Nephron progenitor cell (in vitro differentiated cells): ENCODE measurements at regions not wholly inside any gene's neighbourhood (a gene's known extent, or its start where the extent isn't known, plus 50 kb on each side); places are given as distances from the start of the nearest gene placed in this dataset.

Experiments
- DNase-seq: peaks from one replicate; pipeline ENCODE4 v3.0.0; 2021
- H3K27ac Mint-ChIP-seq: 2 replicates; pipeline ENCODE4 v1.8.0; 2021; ENCODE audit warnings: mild to moderate bottlenecking, moderate library complexity, mixed read lengths
- H3K27me3 Mint-ChIP-seq: 2 replicates; pipeline ENCODE4 v1.8.0; 2021; ENCODE audit warnings: mild to moderate bottlenecking, low read depth, mixed read lengths; ENCODE audit not compliant: poor library complexity
- H3K36me3 Mint-ChIP-seq: 2 replicates; pipeline ENCODE4 v1.8.0; 2021; ENCODE audit warnings: low read depth, mixed read lengths
- H3K4me1 Mint-ChIP-seq: 2 replicates; pipeline ENCODE4 v1.8.0; 2021; ENCODE audit warnings: mixed read lengths
- H3K4me3 Mint-ChIP-seq: 2 replicates; pipeline ENCODE4 v1.8.0; 2021; ENCODE audit warnings: mild to moderate bottlenecking, moderate library complexity, mixed read lengths
- H3K9me3 Mint-ChIP-seq: 2 replicates; pipeline ENCODE4 v1.8.0; 2021; ENCODE audit warnings: mild to moderate bottlenecking, moderate library complexity, mixed read lengths
- TF ChIP-seq, protein P1 (sequence below): fragments of 200-600 bp; sonication (generic); IDR thresholded peaks from 2 replicates; pipeline ENCODE4 v1.5.0; 2021; ENCODE audit warnings: antibody characterized with exemption

- no peaks in the 10 kb centered on the region for H3K36me3 Mint-ChIP-seq
- no peak for DNase-seq
- H3K9me3 Mint-ChIP-seq, result peaks cover 18% of the 10 kb centered on the region
- H3K27me3 Mint-ChIP-seq, result no peaks in the 10 kb centered on the region
- TF ChIP-seq, protein P1, sequence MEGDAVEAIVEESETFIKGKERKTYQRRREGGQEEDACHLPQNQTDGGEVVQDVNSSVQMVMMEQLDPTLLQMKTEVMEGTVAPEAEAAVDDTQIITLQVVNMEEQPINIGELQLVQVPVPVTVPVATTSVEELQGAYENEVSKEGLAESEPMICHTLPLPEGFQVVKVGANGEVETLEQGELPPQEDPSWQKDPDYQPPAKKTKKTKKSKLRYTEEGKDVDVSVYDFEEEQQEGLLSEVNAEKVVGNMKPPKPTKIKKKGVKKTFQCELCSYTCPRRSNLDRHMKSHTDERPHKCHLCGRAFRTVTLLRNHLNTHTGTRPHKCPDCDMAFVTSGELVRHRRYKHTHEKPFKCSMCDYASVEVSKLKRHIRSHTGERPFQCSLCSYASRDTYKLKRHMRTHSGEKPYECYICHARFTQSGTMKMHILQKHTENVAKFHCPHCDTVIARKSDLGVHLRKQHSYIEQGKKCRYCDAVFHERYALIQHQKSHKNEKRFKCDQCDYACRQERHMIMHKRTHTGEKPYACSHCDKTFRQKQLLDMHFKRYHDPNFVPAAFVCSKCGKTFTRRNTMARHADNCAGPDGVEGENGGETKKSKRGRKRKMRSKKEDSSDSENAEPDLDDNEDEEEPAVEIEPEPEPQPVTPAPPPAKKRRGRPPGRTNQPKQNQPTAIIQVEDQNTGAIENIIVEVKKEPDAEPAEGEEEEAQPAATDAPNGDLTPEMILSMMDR, result no peak
- H3K27ac Mint-ChIP-seq, result no peak overlapping the region
- peaks cover 11% of the 10 kb centered on the region for H3K4me1 Mint-ChIP-seq
- H3K4me3 Mint-ChIP-seq, result no peak overlapping the region
Observed at GRCh38 chr16:54533856-54534490, 247.4 kb upstream of the IRX3 start.

DNA sequence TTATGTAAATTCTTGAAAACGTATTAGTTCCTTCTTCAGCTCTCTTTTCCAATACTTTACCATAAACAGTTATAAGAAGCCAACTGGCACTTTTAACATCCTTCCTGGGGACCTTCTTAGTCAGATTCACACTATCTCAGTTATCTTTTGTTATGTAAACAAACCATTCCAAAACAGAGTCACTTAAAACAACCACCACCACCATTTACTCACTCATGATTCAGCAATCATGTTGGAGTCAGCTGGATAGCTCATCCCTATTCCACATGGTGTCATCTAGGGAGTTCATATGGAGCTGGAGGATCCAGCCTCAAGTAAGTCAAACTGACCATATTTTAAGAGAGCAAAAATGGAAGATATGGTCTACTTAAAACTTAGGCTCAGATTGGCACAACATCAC lies 240.3 kb upstream of the IRX3 start:
- peaks cover 3% of the 10 kb centered on the region for H3K27me3 Mint-ChIP-seq
- H3K4me1 Mint-ChIP-seq, result peaks cover 13% of the 10 kb centered on the region
- peaks cover 11% of the 10 kb centered on the region for H3K36me3 Mint-ChIP-seq
- H3K27ac Mint-ChIP-seq, result no peak overlapping the region
- no peak overlapping the region for H3K4me3 Mint-ChIP-seq
- DNase-seq, result no peak
- TF ChIP-seq, protein P1, result no peak
- peaks cover 39% of the 10 kb centered on the region for H3K9me3 Mint-ChIP-seq

DNA sequence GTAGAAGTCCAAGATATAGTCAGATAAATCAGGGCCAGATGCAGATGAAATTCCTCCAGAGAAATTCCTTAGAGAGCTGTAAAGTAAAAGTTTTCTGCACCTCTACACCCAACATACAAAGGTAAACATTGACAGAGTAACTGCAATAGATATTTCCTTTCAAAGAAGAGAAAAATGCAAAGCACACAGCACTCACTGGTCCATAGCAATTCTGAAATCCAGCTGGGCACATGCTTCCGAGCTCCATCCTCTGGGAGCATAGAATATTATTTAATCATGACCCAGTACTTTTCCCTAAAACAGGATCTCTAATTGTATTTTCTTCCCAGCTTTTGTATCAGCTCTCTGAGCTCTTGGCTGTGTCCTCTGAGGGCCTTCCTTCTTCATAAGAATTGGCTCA lies 239.5 kb upstream of the IRX3 start:
- peaks cover 16% of the 10 kb centered on the region for H3K4me1 Mint-ChIP-seq
- H3K9me3 Mint-ChIP-seq, result peaks cover 38% of the 10 kb centered on the region
- TF ChIP-seq, protein P1, result no peak
- no peak for DNase-seq
- H3K27ac Mint-ChIP-seq, result no peak overlapping the region
- H3K36me3 Mint-ChIP-seq, result peaks cover 11% of the 10 kb centered on the region
- peaks cover 3% of the 10 kb centered on the region for H3K27me3 Mint-ChIP-seq
- H3K4me3 Mint-ChIP-seq, result no peak overlapping the region

DNA sequence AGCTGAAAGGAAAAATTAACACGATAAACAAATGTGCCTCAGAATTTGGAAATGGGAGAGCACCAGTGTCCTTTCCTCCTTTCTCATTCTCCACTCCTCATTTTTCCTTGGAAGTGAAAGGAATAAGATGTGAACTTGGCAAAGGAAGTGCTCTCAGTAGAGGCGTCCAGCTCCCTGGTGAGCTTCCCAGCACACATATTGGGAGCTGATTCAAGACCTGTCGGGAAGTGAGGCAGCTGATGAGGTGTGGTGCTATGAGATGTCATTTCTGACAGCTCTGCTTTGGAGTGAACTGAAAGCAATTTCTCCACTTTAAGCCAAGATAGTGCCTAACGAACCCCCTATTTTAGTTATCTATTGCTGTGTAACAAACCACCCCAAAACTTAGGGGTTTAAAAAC lies 238.5 kb upstream of the IRX3 start:
- Mint-ChIP-seq H3K4me1 (peaks cover 16% of the 10 kb centered on the region), H3K9me3 (peaks cover 38% of the 10 kb centered on the region), H3K36me3 (peaks cover 11% of the 10 kb centered on the region), H3K27me3 (peaks cover 3% of the 10 kb centered on the region), H3K4me3 (no peak overlapping the region), H3K27ac (no peak overlapping the region)
- DNase-seq, result no peak
- TF ChIP-seq, protein P1, result no peak

DNA sequence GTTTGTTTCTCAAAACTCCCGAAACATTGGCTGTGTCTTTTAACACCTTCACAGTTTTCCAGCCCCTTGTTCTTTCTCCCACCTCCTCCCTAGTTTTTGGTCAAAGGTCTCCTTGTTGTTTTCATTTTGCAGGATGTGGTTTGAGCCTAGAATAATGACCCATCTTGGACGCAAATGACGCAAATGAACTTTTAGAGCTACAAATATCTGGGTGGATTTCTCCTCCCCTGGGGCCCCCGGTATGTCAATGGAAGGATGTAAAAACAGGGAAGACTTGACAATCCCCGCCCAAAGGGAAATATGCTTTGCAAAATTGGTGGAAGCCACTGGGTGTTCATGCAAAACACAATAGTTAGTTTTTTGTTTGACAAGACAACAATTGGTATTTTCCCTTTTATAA lies 236.0 kb upstream of the IRX3 start:
- peaks cover 16% of the 10 kb centered on the region for H3K4me1 Mint-ChIP-seq

More for the DNA sequence above, 236.0 kb upstream of the IRX3 start:
- DNase-seq, result no peak
- Mint-ChIP-seq H3K36me3 (peaks cover 11% of the 10 kb centered on the region), H3K27ac (no peak overlapping the region), H3K9me3 (peaks cover 38% of the 10 kb centered on the region), H3K27me3 (peaks cover 3% of the 10 kb centered on the region), H3K4me3 (no peak overlapping the region)
- TF ChIP-seq, protein P1, result no peak
